ENCODE measurements at regions not wholly inside any gene's neighbourhood (a gene's known extent, or its start where the extent isn't known, plus 50 kb on each side); places are given as distances from the start of the nearest gene placed in this dataset.
"Not testable (repeated sequence)": the region's sequence is repeated elsewhere in the genome, so short reads cannot be mapped to it uniquely, and the experiment has no call there.

DNA sequence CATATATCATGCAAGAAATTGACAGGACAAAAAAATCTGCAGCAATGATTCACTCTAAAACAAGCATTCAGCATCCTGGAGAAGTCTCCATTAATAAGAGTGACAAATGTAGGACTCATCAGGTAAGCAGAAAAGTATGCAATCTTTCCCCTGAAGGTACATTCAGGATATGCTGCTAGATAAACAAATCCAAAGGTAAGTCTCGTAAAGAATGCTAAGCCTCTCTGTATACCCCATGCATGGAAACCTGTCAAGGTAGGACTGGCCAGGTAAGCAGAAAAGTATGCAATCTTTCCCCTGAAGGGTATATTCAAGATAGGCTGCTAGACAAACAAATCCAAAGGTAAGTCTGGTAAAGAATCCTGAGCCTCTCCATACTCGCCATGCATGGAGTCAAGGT lies 869.9 kb upstream of the AMELY start:
- Histone ChIP-seq H3K9me3 (ENCODE audit: low read depth, low read length) (no peaks in the 10 kb centered on the region), H3K4me1 (ENCODE audit: insufficient read depth, low read length) (no peaks in the 10 kb centered on the region), H3K27me3 (ENCODE audit: insufficient read depth, low read length) (no peaks in the 10 kb centered on the region), H3K4me3 (ENCODE audit: low read length) (no peak overlapping the region)

DNA sequence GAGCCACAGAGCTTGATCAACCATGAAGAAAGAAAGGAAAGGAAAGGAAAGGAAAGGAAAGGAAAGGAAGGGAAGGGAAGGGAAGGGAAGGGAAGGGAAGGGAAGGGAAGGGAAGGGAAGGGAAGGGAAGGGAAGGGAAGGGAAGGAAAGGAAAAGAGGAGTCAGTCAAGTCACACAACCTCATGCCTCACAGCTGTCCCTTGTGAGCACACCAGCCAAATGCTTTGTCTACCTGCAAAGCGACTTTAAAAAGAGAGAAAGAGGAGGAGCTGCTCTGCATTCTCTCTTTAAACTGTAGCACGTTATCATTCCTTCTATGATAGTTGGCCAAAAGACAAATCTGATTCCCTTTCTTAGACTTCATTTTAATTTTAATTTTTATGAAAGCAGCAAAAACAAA lies 863.9 kb upstream of the AMELY start:
- not testable (repeated sequence) for H3K27me3 ChIP-seq (ENCODE audit: insufficient read depth, low read length); H3K4me3 ChIP-seq (ENCODE audit: low read length); H3K4me1 ChIP-seq (ENCODE audit: insufficient read depth, low read length); H3K9me3 ChIP-seq (ENCODE audit: low read depth, low read length)

DNA sequence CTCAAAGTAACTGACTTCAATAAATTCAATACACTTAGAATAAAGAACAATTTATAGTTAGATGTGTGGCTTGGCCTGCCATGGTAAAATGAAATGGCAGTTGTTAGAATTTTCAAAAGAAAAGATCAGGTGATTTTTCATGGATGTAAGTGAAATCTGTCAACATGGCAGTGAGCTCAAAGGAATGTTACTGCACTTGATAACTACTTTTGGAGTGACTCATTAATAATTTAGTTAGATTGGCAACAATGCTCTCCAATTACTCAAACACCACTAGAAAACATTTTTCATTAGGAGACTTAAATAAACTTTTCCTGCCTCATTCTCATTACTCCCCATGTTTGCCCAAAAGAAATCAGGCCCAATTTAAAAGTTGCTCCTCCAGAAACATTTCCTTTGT lies 860.2 kb upstream of the AMELY start:
- Histone ChIP-seq H3K4me3 (ENCODE audit: low read length) (no peak overlapping the region), H3K9me3 (ENCODE audit: low read depth, low read length) (no peaks in the 10 kb centered on the region), H3K27me3 (ENCODE audit: insufficient read depth, low read length) (no peaks in the 10 kb centered on the region), H3K4me1 (ENCODE audit: insufficient read depth, low read length) (no peaks in the 10 kb centered on the region)

DNA sequence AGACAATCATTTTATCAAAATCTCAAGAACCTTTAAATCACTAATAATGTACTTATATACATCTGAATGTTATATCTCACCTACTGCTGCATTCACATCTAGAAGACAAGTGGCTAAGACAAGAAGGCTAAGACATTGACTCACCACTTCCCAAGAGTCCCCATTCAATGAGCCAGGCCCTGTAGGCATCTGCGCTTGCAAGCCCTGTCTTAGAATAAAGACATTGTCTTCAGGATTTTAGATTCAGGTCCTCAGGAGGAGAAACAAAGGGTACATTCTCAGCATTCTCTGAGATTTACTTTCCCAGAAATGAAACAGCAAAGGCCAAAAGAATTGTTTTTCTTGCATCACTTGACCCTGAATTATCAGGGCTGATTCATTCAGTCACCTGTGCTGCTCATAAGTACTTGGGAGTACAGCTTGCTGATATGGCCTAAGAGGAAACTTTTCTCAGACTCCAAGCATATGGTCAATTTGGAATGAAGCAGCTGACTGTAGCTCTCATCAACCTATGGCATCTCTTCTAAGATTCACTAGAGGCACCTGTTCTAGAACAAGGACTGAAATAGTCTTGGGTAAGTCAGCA lies 858.3 kb upstream of the AMELY start:
- Histone ChIP-seq H3K9me3 (ENCODE audit: low read depth, low read length) (no peaks in the 10 kb centered on the region), H3K4me1 (ENCODE audit: insufficient read depth, low read length) (peaks cover 5% of the 10 kb centered on the region), H3K4me3 (ENCODE audit: low read length) (no peak overlapping the region), H3K27me3 (ENCODE audit: insufficient read depth, low read length) (no peaks in the 10 kb centered on the region)

DNA sequence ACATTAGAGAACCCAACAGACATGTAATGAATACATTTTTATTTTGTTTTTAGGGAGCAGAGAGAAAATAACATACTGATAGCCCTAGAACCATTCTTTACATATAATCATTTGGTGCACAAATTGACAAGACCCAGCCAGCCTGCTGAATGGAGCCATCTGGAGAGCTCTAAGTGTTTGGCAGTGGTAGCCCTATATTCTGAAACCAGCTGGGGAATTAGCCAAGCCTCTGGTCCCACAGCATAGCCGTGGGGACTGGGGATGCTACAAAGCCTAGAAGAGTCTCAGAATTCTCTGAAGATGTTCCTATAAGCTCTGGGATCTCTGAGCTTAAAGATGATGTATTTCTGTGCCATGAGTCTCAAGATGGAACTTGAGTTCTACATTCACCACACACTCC lies 857.3 kb upstream of the AMELY start:
- Histone ChIP-seq H3K9me3 (ENCODE audit: low read depth, low read length) (no peaks in the 10 kb centered on the region), H3K27me3 (ENCODE audit: insufficient read depth, low read length) (no peaks in the 10 kb centered on the region), H3K4me3 (ENCODE audit: low read length) (no peak overlapping the region)

DNA sequence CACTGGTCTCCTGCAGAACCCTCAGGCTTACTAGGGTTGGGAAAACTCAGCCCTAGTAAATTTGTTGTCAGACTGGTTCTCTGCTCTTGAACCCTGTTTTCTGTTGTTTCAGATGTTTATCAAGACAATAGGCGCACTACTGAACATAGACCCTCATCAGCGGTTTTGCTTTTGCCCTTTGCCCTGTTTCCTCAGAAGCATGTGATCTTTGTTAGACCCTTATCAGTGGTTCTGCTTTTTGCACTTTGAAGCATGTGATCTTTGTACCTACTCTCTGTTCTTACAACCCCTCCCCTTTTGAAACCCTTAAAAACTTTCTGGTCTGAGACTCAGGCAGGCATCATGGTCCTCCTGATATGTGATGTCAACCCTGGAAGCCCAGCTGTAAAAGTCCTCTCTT lies 842.2 kb upstream of the AMELY start:
- Histone ChIP-seq H3K9me3 (ENCODE audit: low read depth, low read length) (no peaks in the 10 kb centered on the region), H3K27me3 (ENCODE audit: insufficient read depth, low read length) (no peaks in the 10 kb centered on the region), H3K4me1 (ENCODE audit: insufficient read depth, low read length) (no peaks in the 10 kb centered on the region), H3K4me3 (ENCODE audit: low read length) (no peak overlapping the region)

More for the DNA sequence above, 857.3 kb upstream of the AMELY start:
- peaks cover 5% of the 10 kb centered on the region for H3K4me1 ChIP-seq (ENCODE audit: insufficient read depth, low read length)

DNA sequence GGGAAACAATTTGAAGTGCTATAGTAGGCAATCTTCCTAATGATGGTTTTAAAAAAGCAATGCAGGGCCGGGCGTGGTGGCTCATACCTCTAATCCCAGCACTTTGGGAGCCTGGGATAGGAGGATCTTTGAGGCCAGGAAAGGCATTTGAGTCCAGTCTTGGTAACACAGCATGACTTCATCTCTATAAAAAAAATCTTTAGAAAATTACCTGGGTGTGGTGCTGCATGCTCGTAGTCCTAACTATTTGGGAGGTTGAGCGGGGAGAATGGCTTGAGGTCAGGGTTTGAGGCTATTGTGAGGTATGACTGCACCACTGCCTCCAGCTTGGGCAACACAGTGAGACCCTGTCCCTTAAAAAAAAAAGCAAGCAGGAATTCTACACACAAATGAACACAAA lies 835.2 kb upstream of the AMELY start:
- no peaks in the 10 kb centered on the region for H3K4me1 ChIP-seq (ENCODE audit: insufficient read depth, low read length)
- no peak overlapping the region for H3K4me3 ChIP-seq (ENCODE audit: low read length)
- no peaks in the 10 kb centered on the region for H3K27me3 ChIP-seq (ENCODE audit: insufficient read depth, low read length)
- H3K9me3 ChIP-seq (ENCODE audit: low read depth, low read length): no peaks in the 10 kb centered on the region

DNA sequence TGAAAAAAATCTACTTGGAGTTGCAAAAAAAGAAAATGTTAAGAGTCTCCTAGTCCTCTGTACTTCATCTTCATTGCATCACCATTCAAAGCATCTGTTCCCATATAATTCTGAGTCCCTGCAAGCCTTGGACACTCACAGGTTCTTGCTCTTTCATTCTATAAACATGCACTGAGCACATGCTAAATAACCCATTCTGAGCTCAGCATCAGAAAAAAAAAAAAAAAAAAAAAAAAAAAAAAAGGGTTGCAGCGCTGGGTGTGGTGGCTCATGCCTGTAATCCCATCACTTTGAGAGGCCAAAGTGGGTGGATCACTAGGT lies 834.0 kb upstream of the AMELY start:
- Histone ChIP-seq H3K9me3 (ENCODE audit: low read depth, low read length) (no peaks in the 10 kb centered on the region), H3K4me1 (ENCODE audit: insufficient read depth, low read length) (no peaks in the 10 kb centered on the region), H3K27me3 (ENCODE audit: insufficient read depth, low read length) (no peaks in the 10 kb centered on the region), H3K4me3 (ENCODE audit: low read length) (no peak overlapping the region)

DNA sequence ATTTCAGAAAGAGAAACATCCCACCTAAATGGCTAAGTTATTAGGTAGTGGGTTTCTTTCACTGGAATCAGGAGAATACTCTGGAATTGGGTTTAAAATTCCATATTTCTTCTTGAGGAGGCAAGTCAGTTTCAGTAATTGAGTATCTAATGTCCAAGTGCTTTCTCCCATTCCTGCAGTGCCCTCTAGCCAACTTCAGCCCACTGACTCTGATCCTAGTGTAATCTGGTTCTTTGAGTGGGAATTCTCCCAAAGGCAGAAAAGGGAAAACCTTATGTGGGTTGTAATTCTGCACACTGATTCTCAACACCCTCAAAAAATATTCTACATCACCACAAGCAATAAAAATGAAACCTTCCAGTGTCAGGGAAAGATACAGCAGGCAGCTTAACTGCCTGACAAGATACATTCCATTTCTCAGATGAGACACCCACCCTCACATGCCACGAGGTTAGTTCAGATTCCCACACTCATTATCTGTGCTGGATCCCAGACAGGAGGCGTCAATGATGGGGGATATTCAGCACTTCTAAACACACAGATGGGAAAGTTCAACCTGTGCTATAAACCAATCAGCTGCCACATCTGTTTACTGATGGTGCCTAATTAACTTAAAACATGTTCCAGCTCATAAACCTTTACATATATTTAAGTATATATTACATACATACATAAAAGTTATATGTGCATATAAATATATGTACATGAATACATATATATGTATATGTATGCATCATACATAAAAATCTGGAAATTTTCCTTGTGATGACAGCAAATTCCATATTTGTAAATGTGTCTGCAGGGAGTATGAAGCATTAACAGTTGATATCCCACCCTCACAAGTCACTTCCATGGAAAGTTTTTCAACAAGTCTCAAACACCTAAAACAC lies 833.4 kb upstream of the AMELY start:
- no peaks in the 10 kb centered on the region for H3K9me3 ChIP-seq (ENCODE audit: low read depth, low read length)
- no peaks in the 10 kb centered on the region for H3K4me1 ChIP-seq (ENCODE audit: insufficient read depth, low read length)
- H3K27me3 ChIP-seq (ENCODE audit: insufficient read depth, low read length): no peaks in the 10 kb centered on the region
- H3K4me3 ChIP-seq (ENCODE audit: low read length): no peak overlapping the region

DNA sequence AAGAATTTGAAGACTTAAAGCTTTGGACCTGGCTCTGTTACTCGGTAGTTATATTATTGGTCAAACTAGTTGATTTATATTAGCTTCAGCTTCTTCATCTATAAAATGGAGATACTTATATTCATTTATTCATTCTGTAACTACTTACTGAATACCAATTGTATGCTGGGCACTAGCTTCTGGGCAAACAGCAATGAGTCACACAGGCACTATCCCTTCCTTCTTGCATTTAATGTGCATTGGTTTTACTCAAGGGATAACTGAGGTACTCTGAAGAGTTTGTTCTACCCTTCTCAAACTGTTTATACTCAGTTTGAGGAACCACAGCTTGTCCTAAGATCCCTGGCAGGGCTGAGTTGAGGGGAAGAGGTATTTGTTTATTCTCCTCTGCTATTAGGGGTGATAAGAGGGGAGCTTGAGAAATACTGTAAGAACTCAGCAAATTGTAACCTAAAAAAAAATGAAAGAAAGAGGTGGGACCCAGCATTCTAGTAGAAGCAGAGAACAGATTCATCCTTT lies 825.4 kb upstream of the AMELY start:
- peaks cover 4% of the 10 kb centered on the region for H3K4me1 ChIP-seq (ENCODE audit: insufficient read depth, low read length)
- no peaks in the 10 kb centered on the region for H3K9me3 ChIP-seq (ENCODE audit: low read depth, low read length)
- H3K4me3 ChIP-seq (ENCODE audit: low read length): no peak overlapping the region
- no peaks in the 10 kb centered on the region for H3K27me3 ChIP-seq (ENCODE audit: insufficient read depth, low read length)

DNA sequence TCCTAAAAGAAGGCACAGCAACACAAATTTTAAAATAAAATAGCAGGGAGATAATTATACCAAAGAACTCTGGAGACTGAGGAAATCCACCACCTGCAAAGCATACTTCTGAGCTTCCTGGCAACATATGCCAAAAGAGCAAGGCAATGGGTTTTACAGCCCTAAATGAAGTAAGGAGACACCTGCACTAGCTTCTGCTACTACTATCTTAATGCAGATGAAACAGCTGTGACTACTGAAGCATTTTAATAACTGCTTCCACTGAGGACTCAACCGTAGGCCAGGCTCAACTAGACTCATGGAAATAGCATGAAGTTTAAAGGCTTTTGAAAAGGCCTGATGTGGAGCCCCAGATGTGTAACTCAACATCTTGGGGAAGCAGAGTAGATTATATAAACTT lies 820.1 kb upstream of the AMELY start:
- Histone ChIP-seq H3K9me3 (ENCODE audit: low read depth, low read length) (no peaks in the 10 kb centered on the region), H3K4me3 (ENCODE audit: low read length) (no peak overlapping the region), H3K4me1 (ENCODE audit: insufficient read depth, low read length) (peaks cover 43% of the 10 kb centered on the region), H3K27me3 (ENCODE audit: insufficient read depth, low read length) (no peaks in the 10 kb centered on the region)

DNA sequence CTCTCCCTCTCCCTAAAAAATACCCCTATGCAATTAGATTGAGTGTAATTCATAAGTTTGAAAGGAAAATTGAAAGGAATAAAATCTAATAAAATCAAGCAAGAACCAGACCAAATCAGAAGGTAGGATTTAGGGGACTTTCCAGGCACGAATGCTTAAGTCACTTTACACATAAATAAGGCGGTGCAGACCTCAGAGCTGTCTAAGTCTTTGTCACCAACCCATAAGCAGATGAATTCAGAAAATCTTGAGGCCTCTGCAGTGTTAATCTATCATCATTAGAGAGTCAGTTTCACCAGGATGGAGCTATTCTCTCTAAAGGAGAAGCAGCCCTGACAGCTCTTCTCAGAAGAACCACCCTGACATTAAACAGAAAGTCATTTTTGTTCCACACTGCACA lies 819.1 kb upstream of the AMELY start:
- H3K4me1 ChIP-seq (ENCODE audit: insufficient read depth, low read length): peaks cover 52% of the 10 kb centered on the region
- no peaks in the 10 kb centered on the region for H3K27me3 ChIP-seq (ENCODE audit: insufficient read depth, low read length)
- no peak overlapping the region for H3K4me3 ChIP-seq (ENCODE audit: low read length)
- no peaks in the 10 kb centered on the region for H3K9me3 ChIP-seq (ENCODE audit: low read depth, low read length)

DNA sequence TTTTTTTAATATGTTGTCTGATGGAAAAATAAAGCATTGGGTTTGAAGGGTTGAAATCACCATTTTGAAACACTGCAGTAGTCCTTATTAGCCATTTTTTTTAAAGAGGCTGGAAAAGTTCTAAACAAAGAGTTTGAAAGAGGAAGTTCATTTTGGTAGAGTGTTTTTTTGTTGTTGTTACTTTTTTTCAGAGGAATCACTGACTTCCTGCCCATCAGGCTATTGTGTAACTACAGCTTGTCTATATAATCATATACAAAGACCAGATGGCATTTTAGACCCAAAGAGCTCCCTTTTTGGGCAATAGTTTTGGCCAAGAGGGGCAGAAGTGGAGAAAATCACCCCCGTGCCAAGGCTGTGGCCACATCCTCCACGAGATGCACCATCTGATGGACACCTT lies 818.5 kb upstream of the AMELY start:
- H3K4me3 ChIP-seq (ENCODE audit: low read length): no peak overlapping the region
- peaks cover 58% of the 10 kb centered on the region for H3K4me1 ChIP-seq (ENCODE audit: insufficient read depth, low read length)
- no peaks in the 10 kb centered on the region for H3K9me3 ChIP-seq (ENCODE audit: low read depth, low read length)
- H3K27me3 ChIP-seq (ENCODE audit: insufficient read depth, low read length): no peaks in the 10 kb centered on the region

DNA sequence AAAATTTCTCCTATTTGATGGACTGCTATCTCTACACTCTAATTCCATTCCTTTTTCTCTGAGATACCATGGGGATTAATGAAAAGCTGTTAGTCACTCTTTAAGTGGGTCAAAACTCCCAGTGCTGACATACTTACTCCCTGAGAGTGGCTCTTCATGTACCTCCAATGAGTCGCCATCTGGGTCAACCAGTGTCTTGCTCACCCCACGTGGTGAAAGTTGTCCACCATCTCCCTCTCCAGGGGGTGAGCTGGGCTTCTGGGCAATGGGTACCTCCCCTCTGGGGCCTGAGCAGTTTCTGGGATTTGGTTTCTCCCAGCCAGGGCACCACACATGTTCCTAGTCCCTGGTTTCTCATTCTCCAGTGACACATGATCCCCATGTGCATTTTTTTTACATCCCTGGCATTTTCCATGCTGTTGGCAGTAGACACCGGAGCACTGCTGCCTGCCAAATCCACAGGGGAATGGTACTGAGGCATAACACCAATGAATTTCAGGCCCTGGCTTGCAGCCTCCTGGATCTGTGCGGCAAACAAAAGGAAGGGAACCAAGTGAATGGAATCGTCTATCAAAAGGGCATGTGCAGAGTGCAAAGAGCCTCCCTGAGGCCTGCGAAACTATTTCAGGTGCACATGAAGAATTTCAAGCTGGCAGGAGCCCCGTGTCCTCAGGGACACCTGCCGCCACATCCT lies 817.9 kb upstream of the AMELY start:
- Histone ChIP-seq H3K9me3 (ENCODE audit: low read depth, low read length) (no peaks in the 10 kb centered on the region), H3K27me3 (ENCODE audit: insufficient read depth, low read length) (no peaks in the 10 kb centered on the region), H3K4me1 (ENCODE audit: insufficient read depth, low read length) (peaks cover 64% of the 10 kb centered on the region), H3K4me3 (ENCODE audit: low read length) (no peak overlapping the region)

DNA sequence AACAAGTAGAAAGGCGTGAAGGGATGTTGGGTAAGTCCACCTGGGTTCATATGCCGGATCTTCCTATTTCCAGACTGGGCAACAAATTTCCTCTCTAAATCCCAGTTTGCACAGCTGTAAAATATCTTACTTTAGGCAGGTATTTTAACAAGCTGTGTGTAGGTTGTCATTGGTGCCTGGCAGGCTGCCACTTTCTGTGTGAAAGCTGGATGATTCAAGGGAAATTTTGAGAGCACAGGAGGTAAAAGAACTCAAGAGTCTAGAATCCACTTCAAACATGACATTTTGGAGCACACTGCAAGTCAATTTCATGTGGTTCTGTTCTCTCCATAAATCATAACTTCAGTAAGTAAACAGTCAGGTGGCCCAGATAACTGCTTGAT lies 817.4 kb upstream of the AMELY start:
- H3K4me3 ChIP-seq (ENCODE audit: low read length): no peak overlapping the region
- peaks cover 67% of the 10 kb centered on the region for H3K4me1 ChIP-seq (ENCODE audit: insufficient read depth, low read length)
- no peaks in the 10 kb centered on the region for H3K27me3 ChIP-seq (ENCODE audit: insufficient read depth, low read length)
- no peaks in the 10 kb centered on the region for H3K9me3 ChIP-seq (ENCODE audit: low read depth, low read length)

Data from mononuclear cell (primary cell).